ENCODE measurements at regions not wholly inside any gene's neighbourhood (a gene's known extent, or its start where the extent isn't known, plus 50 kb on each side); places are given as distances from the start of the nearest gene placed in this dataset.

DNA sequence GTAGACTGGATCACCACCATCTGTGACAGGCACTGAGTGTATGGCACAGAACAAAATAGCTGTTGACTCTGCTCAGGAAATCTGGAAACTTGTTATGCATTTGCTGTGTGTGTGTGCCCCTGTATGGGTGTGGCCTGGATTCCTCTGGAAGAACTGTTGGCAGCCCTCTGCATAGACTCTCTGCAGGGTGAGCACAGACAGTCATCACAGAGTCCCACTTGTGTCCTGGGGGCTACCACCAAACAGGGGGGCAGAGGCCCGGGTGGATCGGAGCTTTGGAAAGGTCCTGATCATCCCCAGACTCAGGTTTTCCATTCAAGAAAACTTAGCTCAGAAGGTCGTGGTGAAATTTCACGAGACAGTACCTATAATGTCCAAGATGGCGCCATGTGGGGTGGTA lies 258.6 kb downstream of the SOX11 start:
- H3K79me1 ChIP-seq (ENCODE audit: low read depth, low read length): no peaks in the 10 kb centered on the region
- H2BK20ac ChIP-seq (ENCODE audit: low read length): no peak overlapping the region

More for the DNA sequence above, 258.6 kb downstream of the SOX11 start:
- Histone ChIP-seq H2BK5ac (ENCODE audit: low read depth, low read length) (no peak overlapping the region), H4K20me1 (replicated peaks in 1 of 2; ENCODE audit: control insufficient read depth in 1 of 2, insufficient read depth in 2 of 2, low read length in 2 of 2) (no peaks in the 10 kb centered on the region), H3K9ac (replicated peaks in 1 of 4; ENCODE audit: extremely low read depth in 1 of 4, low read depth in 3 of 4, low read length in 3 of 4) (no peak overlapping the region), H3K36me3 (ENCODE audit: control insufficient read depth in 2 of 4, insufficient read depth in 4 of 4, low read length in 3 of 4) (no peaks in the 10 kb centered on the region; a peak in 2 of 8 replicates), H3K79me2 (ENCODE audit: control insufficient read depth in 1 of 2, insufficient read depth in 2 of 2, low read length in 2 of 2) (no peaks in the 10 kb centered on the region), H4K91ac (replicated peaks; ENCODE audit: insufficient read length, low read length) (no peak overlapping the region), H3K23me2 (ENCODE audit: low read depth, low read length) (no peaks in the 10 kb centered on the region; the same call in 1 of the 2 replicates), H2BK12ac (ENCODE audit: low read depth, low read length) (no peak overlapping the region), H3K27me3 (replicated peaks in 1 of 4; ENCODE audit: control insufficient read depth in 3 of 4, extremely low read depth in 1 of 4, insufficient read depth in 3 of 4, low read length in 3 of 4) (no peaks in the 10 kb centered on the region), H2BK120ac (replicated peaks; ENCODE audit: low read depth, low read length) (no peak overlapping the region), H3K4me2 (ENCODE audit: insufficient read depth in 1 of 2, low read depth in 2 of 2, low read length in 2 of 2) (no peak overlapping the region), H3K27ac (ENCODE audit: low read depth, low read length) (no peak overlapping the region), H3K4me3 (ENCODE audit: extremely low read depth in 1 of 4, insufficient read depth in 2 of 4, low read depth in 3 of 4, low read length in 4 of 4) (no peak overlapping the region), H3K23ac (ENCODE audit: insufficient read length) (no peak overlapping the region), H4K5ac (ENCODE audit: insufficient read length, low read depth, low read length) (no peak overlapping the region), H4K8ac (ENCODE audit: extremely low read depth, insufficient read depth, low read length) (no peak overlapping the region), H2BK15ac (ENCODE audit: low read length) (no peak overlapping the region), H3K56ac (replicated peaks; ENCODE audit: insufficient read length, low read depth, low read length) (no peak overlapping the region), H2AK5ac (ENCODE audit: low read depth, low read length) (no peak overlapping the region), H3K18ac (ENCODE audit: extremely low read depth, low read length) (no peak overlapping the region), H3K4ac (replicated peaks; ENCODE audit: insufficient read length, low read depth, low read length) (no peak overlapping the region), H2AFZ (ENCODE audit: low read length) (no peak overlapping the region), H3K14ac (ENCODE audit: insufficient read length) (no peak overlapping the region), H3K9me3 (ENCODE audit: insufficient read depth in 2 of 2, low read depth in 1 of 2, low read length in 1 of 2) (no peaks in the 10 kb centered on the region), H3K4me1 (replicated peaks in 1 of 4; ENCODE audit: control insufficient read depth in 3 of 4, insufficient read depth in 4 of 4, low read length in 3 of 4) (peaks cover 0 to 6% (median 3%) of the 10 kb centered on the region in 4 experiments; a peak in 3 of 7 replicates)
- CTCF ChIA-PET (ENCODE audit: partially characterized antibody): interaction anchor here (1.7 kb wide), 1 partner anchor 10 kb away, joined by 6 read pairs; no protein-coding TSS in a partner anchor
- TF ChIP-seq SP4 (IDR thresholded peaks at IDR 0.05; ENCODE audit: low read length): no peak
- TF ChIP-seq KDM5A (IDR thresholded peaks at IDR 0.05; ENCODE audit: low read length): no peak
- no peak for TF ChIP-seq RXRA (IDR thresholded peaks at IDR 0.05; ENCODE audit: insufficient read depth, low read depth, low read length)
- TF ChIP-seq ATF3 (IDR thresholded peaks at IDR 0.05; ENCODE audit: insufficient read depth, low read depth, low read length): no peak
- TF ChIP-seq CBX5 (IDR thresholded peaks at IDR 0.05; ENCODE audit: low read depth, low read length): no peak
- TF ChIP-seq SIN3A (conservative IDR thresholded peaks at IDR 0.05 in 1 of 2, IDR thresholded peaks at IDR 0.05 in 1 of 2; ENCODE audit: low read depth in 1 of 2, low read length in 2 of 2): no peak
- no peak for TF ChIP-seq CBX8 (IDR thresholded peaks at IDR 0.05; ENCODE audit: borderline replicate concordance, low read depth, low read length)
- no peak for DNase-seq (ENCODE audit: low read depth in 1 of 2, low spot score in 2 of 2)
- no peak for FAIRE-seq
- POLR2A ChIA-PET (ENCODE audit: partially characterized antibody): no interaction called here
- WGBS, 2 experiments (ENCODE audit: extremely low coverage in 1 of 2, insufficient coverage in 1 of 2, insufficient read length in 1 of 2, insufficient replicate concordance in 2 of 2, low coverage in 1 of 2, low lambda C conversion rate in 2 of 2, missing lambda C conversion rate in 1 of 2): 90% methylated on average over 5 of the region's 5 CpGs; no CpG with 5 or more reads in 1 of the 2 experiments

Measured in H1 (cell line).